ENCODE measurements at regions not wholly inside any gene's neighbourhood (a gene's known extent, or its start where the extent isn't known, plus 50 kb on each side); places are given as distances from the start of the nearest gene placed in this dataset.

GRCh38 chr7:41818765-41819398, 116.0 kb upstream of the INHBA start:
- no peaks in the 10 kb centered on the region for H3K27me3 ChIP-seq (ENCODE audit: control insufficient read depth in 1 of 2, insufficient read depth in 2 of 2, low read length in 1 of 2)
- whole genome bisulfite sequencing, 2 donors, result 83 to 92% methylated on average over 1 of the region's 1 CpG
- DNase-seq (no peak), ATAC-seq (ENCODE audit: low FRiP score) (no peak)
- intact Hi-C loops (cut with DNase I), result no loop called here
- no peak overlapping the region for H3K4me3 ChIP-seq (ENCODE audit: low read length in 2 of 2)
- no peaks in the 10 kb centered on the region for H3K36me3 ChIP-seq (ENCODE audit: control insufficient read depth in 1 of 2, insufficient read depth in 2 of 2, low read length in 1 of 2)
- no peak overlapping the region for H3K27ac ChIP-seq (ENCODE audit: low read depth in 1 of 2, low read length in 2 of 2)
- H3K4me1 ChIP-seq (ENCODE audit: control insufficient read depth in 1 of 2, insufficient read depth in 2 of 2, low read length in 2 of 2), result peaks cover 0 to 3% of the 10 kb centered on the region in 2 donors
- H3K9me3 ChIP-seq (ENCODE audit: control insufficient read depth, low read length), result peaks cover 1% of the 10 kb centered on the region

- Histone ChIP-seq H3K9me3 (ENCODE audit: control insufficient read depth, low read length) (peaks cover 1% of the 10 kb centered on the region), H3K27ac (ENCODE audit: low read depth in 1 of 2, low read length in 2 of 2) (no peak overlapping the region), H3K4me3 (ENCODE audit: low read length in 2 of 2) (no peak overlapping the region), H3K27me3 (ENCODE audit: control insufficient read depth in 1 of 2, insufficient read depth in 2 of 2, low read length in 1 of 2) (no peaks in the 10 kb centered on the region), H3K4me1 (ENCODE audit: control insufficient read depth in 1 of 2, insufficient read depth in 2 of 2, low read length in 2 of 2) (no peaks in the 10 kb centered on the region), H3K36me3 (ENCODE audit: control insufficient read depth in 1 of 2, insufficient read depth in 2 of 2, low read length in 1 of 2) (no peaks in the 10 kb centered on the region)
- ATAC-seq (ENCODE audit: low FRiP score) (no peak), DNase-seq (no peak)
- intact Hi-C loops (cut with DNase I), result no loop called here
- WGBS, 2 donors, result 78 to 89% methylated on average over 2 of the region's 2 CpGs
Observed at GRCh38 chr7:41817386-41817785, 114.5 kb upstream of the INHBA start.

GRCh38 chr7:41816111-41816510, 113.2 kb upstream of the INHBA start:
- no peaks in the 10 kb centered on the region for H3K4me1 ChIP-seq (ENCODE audit: control insufficient read depth in 1 of 2, insufficient read depth in 2 of 2, low read length in 2 of 2)
- intact Hi-C loops (cut with DNase I), result no loop called here
- H3K9me3 ChIP-seq (ENCODE audit: control insufficient read depth, low read length), result peaks cover 1% of the 10 kb centered on the region
- WGBS, 2 donors, result 76 to 80% methylated on average over 4 of the region's 4 CpGs
- H3K4me3 ChIP-seq (ENCODE audit: low read length in 2 of 2), result no peak overlapping the region
- no peaks in the 10 kb centered on the region for H3K27me3 ChIP-seq (ENCODE audit: control insufficient read depth in 1 of 2, insufficient read depth in 2 of 2, low read length in 1 of 2)
- DNase-seq, result no peak
- no peak overlapping the region for H3K27ac ChIP-seq (ENCODE audit: low read depth in 1 of 2, low read length in 2 of 2)
- H3K36me3 ChIP-seq (ENCODE audit: control insufficient read depth in 1 of 2, insufficient read depth in 2 of 2, low read length in 1 of 2), result no peaks in the 10 kb centered on the region
- ATAC-seq (ENCODE audit: low FRiP score), result peak; percentile 35

- Histone ChIP-seq H3K27me3 (ENCODE audit: control insufficient read depth in 1 of 2, insufficient read depth in 2 of 2, low read length in 1 of 2) (no peaks in the 10 kb centered on the region), H3K9me3 (ENCODE audit: control insufficient read depth, low read length) (peaks cover 1% of the 10 kb centered on the region), H3K36me3 (ENCODE audit: control insufficient read depth in 1 of 2, insufficient read depth in 2 of 2, low read length in 1 of 2) (no peaks in the 10 kb centered on the region), H3K4me1 (ENCODE audit: control insufficient read depth in 1 of 2, insufficient read depth in 2 of 2, low read length in 2 of 2) (no peaks in the 10 kb centered on the region), H3K27ac (ENCODE audit: low read depth in 1 of 2, low read length in 2 of 2) (no peak overlapping the region), H3K4me3 (ENCODE audit: low read length in 2 of 2) (no peak overlapping the region)
- 87 to 91% methylated on average over 4 of the region's 4 CpGs for WGBS, 2 donors
- DNase-seq (no peak), ATAC-seq (ENCODE audit: low FRiP score) (no peak)
- intact Hi-C loops (cut with DNase I), result no loop called here
Observed at GRCh38 chr7:41814888-41815287, 112.0 kb upstream of the INHBA start.

- DNase-seq (no peak), ATAC-seq (ENCODE audit: low FRiP score) (no peak)
- Histone ChIP-seq H3K36me3 (ENCODE audit: control insufficient read depth in 1 of 2, insufficient read depth in 2 of 2, low read length in 1 of 2) (no peaks in the 10 kb centered on the region), H3K4me3 (ENCODE audit: low read length in 2 of 2) (no peak overlapping the region), H3K27me3 (ENCODE audit: control insufficient read depth in 1 of 2, insufficient read depth in 2 of 2, low read length in 1 of 2) (no peaks in the 10 kb centered on the region), H3K4me1 (ENCODE audit: control insufficient read depth in 1 of 2, insufficient read depth in 2 of 2, low read length in 2 of 2) (no peaks in the 10 kb centered on the region), H3K9me3 (ENCODE audit: control insufficient read depth, low read length) (peaks cover 1% of the 10 kb centered on the region), H3K27ac (ENCODE audit: low read depth in 1 of 2, low read length in 2 of 2) (no peak overlapping the region)
- WGBS, 2 donors, result 99 to 100% methylated on average over 2 of the region's 2 CpGs
- intact Hi-C loops (cut with DNase I), result no loop called here
Observed at GRCh38 chr7:41813286-41813685, 110.4 kb upstream of the INHBA start.

- intact Hi-C loops (cut with DNase I), result no loop called here
- ATAC-seq (ENCODE audit: low FRiP score), result no peak
- no peaks in the 10 kb centered on the region for H3K36me3 ChIP-seq (ENCODE audit: control insufficient read depth in 1 of 2, insufficient read depth in 2 of 2, low read length in 1 of 2)
- no peaks in the 10 kb centered on the region for H3K4me1 ChIP-seq (ENCODE audit: control insufficient read depth in 1 of 2, insufficient read depth in 2 of 2, low read length in 2 of 2)
- no peaks in the 10 kb centered on the region for H3K27me3 ChIP-seq (ENCODE audit: control insufficient read depth in 1 of 2, insufficient read depth in 2 of 2, low read length in 1 of 2)
- no peak for DNase-seq
- H3K9me3 ChIP-seq (ENCODE audit: control insufficient read depth, low read length), result no peaks in the 10 kb centered on the region
- H3K27ac ChIP-seq (ENCODE audit: low read depth in 1 of 2, low read length in 2 of 2), result no peak overlapping the region
- no peak overlapping the region for H3K4me3 ChIP-seq (ENCODE audit: low read length in 2 of 2)
Observed at GRCh38 chr7:41811941-41812340, 109.1 kb upstream of the INHBA start.

- intact Hi-C loops (cut with DNase I), result no loop called here
- WGBS, 2 donors, result 93 to 94% methylated on average over 13 of the region's 13 CpGs
- Histone ChIP-seq H3K27ac (ENCODE audit: low read depth in 1 of 2, low read length in 2 of 2) (no peak overlapping the region), H3K4me1 (ENCODE audit: control insufficient read depth in 1 of 2, insufficient read depth in 2 of 2, low read length in 2 of 2) (no peaks in the 10 kb centered on the region), H3K27me3 (ENCODE audit: control insufficient read depth in 1 of 2, insufficient read depth in 2 of 2, low read length in 1 of 2) (no peaks in the 10 kb centered on the region), H3K36me3 (ENCODE audit: control insufficient read depth in 1 of 2, insufficient read depth in 2 of 2, low read length in 1 of 2) (no peaks in the 10 kb centered on the region), H3K4me3 (ENCODE audit: low read length in 2 of 2) (no peak overlapping the region), H3K9me3 (ENCODE audit: control insufficient read depth, low read length) (no peaks in the 10 kb centered on the region)
- DNase-seq (no peak), ATAC-seq (ENCODE audit: low FRiP score) (no peak)
Observed at GRCh38 chr7:41809940-41810576, 107.2 kb upstream of the INHBA start.

GRCh38 chr7:41809529-41809939, 106.6 kb upstream of the INHBA start:
- no peak for DNase-seq
- Histone ChIP-seq H3K27ac (ENCODE audit: low read depth in 1 of 2, low read length in 2 of 2) (no peak overlapping the region), H3K4me3 (ENCODE audit: low read length in 2 of 2) (no peak overlapping the region), H3K4me1 (ENCODE audit: control insufficient read depth in 1 of 2, insufficient read depth in 2 of 2, low read length in 2 of 2) (no peaks in the 10 kb centered on the region), H3K9me3 (ENCODE audit: control insufficient read depth, low read length) (no peaks in the 10 kb centered on the region), H3K27me3 (ENCODE audit: control insufficient read depth in 1 of 2, insufficient read depth in 2 of 2, low read length in 1 of 2) (no peaks in the 10 kb centered on the region), H3K36me3 (ENCODE audit: control insufficient read depth in 1 of 2, insufficient read depth in 2 of 2, low read length in 1 of 2) (no peaks in the 10 kb centered on the region)
- no peak for ATAC-seq (ENCODE audit: low FRiP score)
- intact Hi-C loops (cut with DNase I), result no loop called here
- 68 to 73% methylated on average over 1 of the region's 1 CpG for WGBS, 2 donors

GRCh38 chr7:41809116-41809515, 106.2 kb upstream of the INHBA start:
- no peak overlapping the region for H3K4me3 ChIP-seq (ENCODE audit: low read length in 2 of 2)
- H3K27ac ChIP-seq (ENCODE audit: low read depth in 1 of 2, low read length in 2 of 2), result no peak overlapping the region
- H3K27me3 ChIP-seq (ENCODE audit: control insufficient read depth in 1 of 2, insufficient read depth in 2 of 2, low read length in 1 of 2), result no peaks in the 10 kb centered on the region
- H3K4me1 ChIP-seq (ENCODE audit: control insufficient read depth in 1 of 2, insufficient read depth in 2 of 2, low read length in 2 of 2), result no peaks in the 10 kb centered on the region
- no peaks in the 10 kb centered on the region for H3K36me3 ChIP-seq (ENCODE audit: control insufficient read depth in 1 of 2, insufficient read depth in 2 of 2, low read length in 1 of 2)
- H3K9me3 ChIP-seq (ENCODE audit: control insufficient read depth, low read length), result no peaks in the 10 kb centered on the region
- ATAC-seq (ENCODE audit: low FRiP score), result no peak
- 91 to 93% methylated on average over 2 of the region's 2 CpGs for WGBS, 2 donors
- intact Hi-C loops (cut with DNase I), result no loop called here
- DNase-seq, result no peak

All from aorta (tissue), 5 donors.